Neural cell (in vitro differentiated cells): ENCODE measurements at regions not wholly inside any gene's neighbourhood (a gene's known extent, or its start where the extent isn't known, plus 50 kb on each side); places are given as distances from the start of the nearest gene placed in this dataset.

Source experiments
- H2AFZ ChIP-seq: fragments of 200-600, 300-800 bp; sonication (generic), shearing (Covaris generic); 2 replicates; pipeline ENCODE4 v1.6.0; 2014; ENCODE audit warnings: low read depth, mild to moderate bottlenecking, antibody characterized with exemption, low read length, moderate library complexity
- H3F3A ChIP-seq: fragments of 200-600 bp; shearing (Covaris generic); 2 replicates; pipeline ENCODE4 v1.6.1; 2016; ENCODE audit warnings: mild to moderate bottlenecking, moderate library complexity, mixed read lengths, antibody characterized with exemption, low read length; ENCODE audit not compliant: insufficient read depth, poor library complexity, severe bottlenecking
- H3K27ac ChIP-seq: fragments of 200-600, 300-800 bp; sonication (generic), shearing (Covaris generic); 2 replicates; pipeline ENCODE4 v1.5.1; 2014; ENCODE audit warnings: mild to moderate bottlenecking, low read length, moderate library complexity
- H3K27me3 ChIP-seq: fragments of 300-800, 200-600 bp; sonication (generic), shearing (Covaris generic); 2 replicates; pipeline ENCODE4 v1.6.0; 2014; ENCODE audit warnings: mild to moderate bottlenecking, low read depth, low read length, moderate library complexity; ENCODE audit not compliant: insufficient read depth
- H3K36me3 ChIP-seq: fragments of 300-800, 200-600 bp; sonication (generic), shearing (Covaris generic); 2 replicates; pipeline ENCODE4 v1.5.1; 2014; ENCODE audit warnings: mild to moderate bottlenecking, antibody characterized with exemption, low read length, moderate library complexity; ENCODE audit not compliant: insufficient read depth
- H3K4me2 ChIP-seq: fragments of 300-800, 200-600 bp; sonication (generic), shearing (Covaris generic); 2 replicates; pipeline ENCODE4 v1.6.0; 2014; ENCODE audit warnings: mild to moderate bottlenecking, low read length
- H3K4me3 ChIP-seq: fragments of 300-800, 200-600 bp; sonication (generic), shearing (Covaris generic); 2 replicates; pipeline ENCODE4 v1.5.1; 2014; ENCODE audit warnings: mild to moderate bottlenecking, low read length, moderate library complexity
- H3K79me2 ChIP-seq: fragments of 200-600 bp; shearing (Covaris generic); replicated peaks from 2 replicates; pipeline ENCODE4 v1.6.0; 2014; ENCODE audit warnings: mild to moderate bottlenecking, low read length, moderate library complexity; ENCODE audit not compliant: insufficient read depth
- H3K9ac ChIP-seq: fragments of 300-800, 200-600 bp; sonication (generic), shearing (Covaris generic); 2 replicates; pipeline ENCODE4 v1.6.1; 2016; ENCODE audit warnings: mild to moderate bottlenecking, low read length, mixed read lengths
- H3K9me2 ChIP-seq: fragments of 200-600 bp; shearing (Covaris generic); 2 replicates; pipeline ENCODE4 v1.6.1; 2016; ENCODE audit warnings: mild to moderate bottlenecking, low read length, mixed read lengths; ENCODE audit not compliant: insufficient read depth
- H3K9me3 ChIP-seq: fragments of 200-600, 300-800 bp; sonication (generic), shearing (Covaris generic); 2 replicates; pipeline ENCODE4 v1.6.1; 2016; ENCODE audit warnings: mild to moderate bottlenecking, mixed run types, low read length, moderate library complexity, mixed read lengths
- H4K20me1 ChIP-seq: fragments of 200-600 bp; shearing (Covaris generic); 2 replicates; pipeline ENCODE4 v1.6.1; 2016; ENCODE audit warnings: mild to moderate bottlenecking, mixed run types; ENCODE audit not compliant: insufficient read depth
- CTCF ChIP-seq: fragments of 450-650 bp; IDR thresholded peaks from 2 replicates; pipeline ENCODE4 v1.5.1; 2014; ENCODE audit warnings: antibody characterized with exemption, mild to moderate bottlenecking, moderate library complexity; ENCODE audit not compliant: poor library complexity, severe bottlenecking
- EP300 ChIP-seq: fragments of 450-650 bp; conservative IDR thresholded peaks from 2 replicates; pipeline ENCODE4 v1.6.1; 2014; ENCODE audit warnings: antibody characterized with exemption, mild to moderate bottlenecking, moderate library complexity; ENCODE audit not compliant: poor library complexity, severe bottlenecking
- EZH2 ChIP-seq: fragments of 200-600, 300-800 bp; shearing (Covaris generic), sonication (generic); IDR thresholded peaks from 2 replicates; pipeline ENCODE4 v1.6.1; 2014; ENCODE audit warnings: antibody characterized with exemption, low read length, borderline replicate concordance, mild to moderate bottlenecking; ENCODE audit not compliant: insufficient read depth, poor library complexity, severe bottlenecking
- MXI1 ChIP-seq: fragments of 450-650 bp; conservative IDR thresholded peaks from 2 replicates; pipeline ENCODE4 v1.6.1; 2014; ENCODE audit warnings: antibody characterized with exemption, mild to moderate bottlenecking; ENCODE audit not compliant: poor library complexity, severe bottlenecking
- POLR2AphosphoS5 ChIP-seq: IDR thresholded peaks from 2 replicates; pipeline ENCODE4 v1.6.1; 2012
- RAD21 ChIP-seq: fragments of 450-650 bp; conservative IDR thresholded peaks from 2 replicates; pipeline ENCODE4 v1.6.1; 2014; ENCODE audit warnings: antibody characterized with exemption, mild to moderate bottlenecking, moderate library complexity
- REST ChIP-seq: IDR thresholded peaks from 2 replicates; pipeline ENCODE4 v1.6.1; 2012; ENCODE audit warnings: borderline replicate concordance
- SMC3 ChIP-seq: fragments of 450-650 bp; conservative IDR thresholded peaks from 2 replicates; pipeline ENCODE4 v1.6.1; 2014; ENCODE audit warnings: antibody characterized with exemption, mild to moderate bottlenecking, moderate library complexity; ENCODE audit not compliant: poor library complexity
- TAF1 ChIP-seq: IDR thresholded peaks from 2 replicates; pipeline ENCODE4 v1.6.1; 2012; ENCODE audit warnings: low read depth

GRCh38 chr16:6019490-6019991 is 921.9 kb upstream of the EEF2KMT start:
- H3F3A ChIP-seq: no peaks in the 10 kb centered on the region
- peak overlapping the region; percentile 77 for H3K27ac ChIP-seq
- H3K4me3 ChIP-seq: peak overlapping the region; percentile 95
- H3K79me2 ChIP-seq: peaks cover 54% of the 10 kb centered on the region
- H3K27me3 ChIP-seq: no peaks in the 10 kb centered on the region
- H3K9ac ChIP-seq: peak overlapping the region; percentile 94
- peak; percentile 2 for TF ChIP-seq MXI1
- TF ChIP-seq TAF1: no peak
- peak; percentile 51 for TF ChIP-seq CTCF
- TF ChIP-seq RAD21: peak; percentile 42
- TF ChIP-seq SMC3: peak; percentile 19
- no peak for TF ChIP-seq EZH2
- no peak for TF ChIP-seq REST
- H4K20me1 ChIP-seq: no peaks in the 10 kb centered on the region
- peaks cover 7% of the 10 kb centered on the region for H3K36me3 ChIP-seq
- peak overlapping the region; percentile 75 for H2AFZ ChIP-seq
- no peaks in the 10 kb centered on the region for H3K9me3 ChIP-seq
- peak overlapping the region; percentile 72 for H3K4me2 ChIP-seq
- H3K9me2 ChIP-seq: no peaks in the 10 kb centered on the region

- peak overlapping the region; percentile 94 for H3K9ac ChIP-seq
- H4K20me1 ChIP-seq: no peaks in the 10 kb centered on the region
- H3K9me2 ChIP-seq: no peaks in the 10 kb centered on the region
- TF ChIP-seq CTCF: peak; percentile 33
- peak; percentile 43 for TF ChIP-seq RAD21
- TF ChIP-seq REST: peak; percentile 55
- TF ChIP-seq TAF1: peak; percentile 56
- TF ChIP-seq POLR2AphosphoS5: peak; percentile 62
- no peak for TF ChIP-seq SMC3
- TF ChIP-seq EZH2: no peak
- peak; percentile 48 for TF ChIP-seq MXI1
- no peak for TF ChIP-seq EP300
- peaks cover 6% of the 10 kb centered on the region for H3K36me3 ChIP-seq
- H3K79me2 ChIP-seq: peaks cover 54% of the 10 kb centered on the region
- peak overlapping the region; percentile 95 for H3K4me3 ChIP-seq
- peak overlapping the region; percentile 72 for H3K4me2 ChIP-seq
- no peaks in the 10 kb centered on the region for H3K27me3 ChIP-seq
- H3F3A ChIP-seq: no peaks in the 10 kb centered on the region
- H2AFZ ChIP-seq: peak overlapping the region; percentile 75
- H3K9me3 ChIP-seq: no peaks in the 10 kb centered on the region
- peak overlapping the region; percentile 77 for H3K27ac ChIP-seq
Observed at GRCh38 chr16:6018848-6019489, 921.4 kb upstream of the EEF2KMT start.
